GM12873 (cell line): ENCODE measurements at regions not wholly inside any gene's neighbourhood (a gene's known extent, or its start where the extent isn't known, plus 50 kb on each side); places are given as distances from the start of the nearest gene placed in this dataset.

Source experiments
- CTCF ChIP-seq: IDR thresholded peaks from 2 replicates; pipeline ENCODE4 v1.5.1; 2012; ENCODE audit warnings: low read depth, mild to moderate bottlenecking, moderate library complexity, low read length, control low read depth; ENCODE audit not compliant: insufficient read depth; ENCODE audit errors: missing control alignments

- TF ChIP-seq CTCF: no peak
Observed at GRCh38 chr4:22201256-22201655, 252.7 kb upstream of the KCNIP4 start.

- no peak for TF ChIP-seq CTCF
Observed at GRCh38 chr4:22196551-22196950, 248.0 kb upstream of the KCNIP4 start.

- TF ChIP-seq CTCF: no peak
Observed at GRCh38 chr4:22192084-22192511, 243.5 kb upstream of the KCNIP4 start.

- no peak for TF ChIP-seq CTCF
Observed at GRCh38 chr4:22191565-22191964, 243.0 kb upstream of the KCNIP4 start.

GRCh38 chr4:22190855-22191254 lies 242.3 kb upstream of the KCNIP4 start:
- TF ChIP-seq CTCF: no peak

- no peak for TF ChIP-seq CTCF
Observed at GRCh38 chr4:22187203-22187820, 238.7 kb upstream of the KCNIP4 start.

GRCh38 chr4:22181736-22182135 lies 233.2 kb upstream of the KCNIP4 start:
- no peak for TF ChIP-seq CTCF
